Astrocyte (in vitro differentiated cells and primary cell): ENCODE measurements at regions not wholly inside any gene's neighbourhood (a gene's known extent, or its start where the extent isn't known, plus 50 kb on each side); places are given as distances from the start of the nearest gene placed in this dataset.

ENCODE experiments used
- DNase-seq: peaks from one replicate; pipeline ENCODE4 v3.0.0-alpha.2; 2010; ENCODE audit warnings: low read depth
- FAIRE-seq: peaks from 2 replicates; lab custom pipeline; 2011; peaks lifted over from hg19 to GRCh38; lab: Jason Lieb, UNC
- H2AFZ ChIP-seq: 2 replicates; pipeline ENCODE4 v1.6.0; 2012; ENCODE audit warnings: low read depth, low read length, inconsistent platforms
- H3K27ac ChIP-seq: 2 replicates; pipeline ENCODE4 v1.5.1; 2011; ENCODE audit warnings: low read depth, low read length, inconsistent platforms
- H3K27me3 ChIP-seq: 2 replicates; pipeline ENCODE4 v1.6.0; 2011; ENCODE audit warnings: low read length, inconsistent platforms; ENCODE audit not compliant: insufficient read depth
- H3K36me3 ChIP-seq: 2 replicates; pipeline ENCODE4 v1.5.1; 2011; ENCODE audit warnings: low read length, inconsistent platforms; ENCODE audit not compliant: insufficient read depth
- H3K4me1 ChIP-seq: 2 replicates; pipeline ENCODE4 v1.5.1; 2011; ENCODE audit warnings: low read length, inconsistent platforms; ENCODE audit not compliant: insufficient read depth
- H3K4me2 ChIP-seq: 2 replicates; pipeline ENCODE4 v1.6.0; 2012; ENCODE audit warnings: low read length, inconsistent platforms
- H3K4me3 ChIP-seq: 2 replicates; pipeline ENCODE4 v1.5.1; 2011; ENCODE audit warnings: low read depth, mild to moderate bottlenecking, low read length, inconsistent platforms; ENCODE audit not compliant: insufficient read depth
- H3K79me2 ChIP-seq: 2 replicates; pipeline ENCODE4 v1.6.0; 2012; ENCODE audit warnings: mild to moderate bottlenecking, low read length, inconsistent platforms; ENCODE audit not compliant: insufficient read depth
- H3K9ac ChIP-seq: 2 replicates; pipeline ENCODE4 v1.6.0; 2012; ENCODE audit warnings: mild to moderate bottlenecking, low read length, inconsistent platforms
- H3K9me3 ChIP-seq: 2 replicates; pipeline ENCODE4 v1.5.1; 2012; ENCODE audit warnings: low read depth, mild to moderate bottlenecking, low read length, inconsistent platforms; ENCODE audit not compliant: insufficient read depth
- H4K20me1 ChIP-seq: 2 replicates; pipeline ENCODE4 v1.6.0; 2012; ENCODE audit warnings: low read length, inconsistent platforms; ENCODE audit not compliant: insufficient read depth
- H3K27ac Mint-ChIP-seq: one replicate; pipeline ENCODE4 v1.8.0; 2021; ENCODE audit warnings: mild to moderate bottlenecking, mixed read lengths; ENCODE audit not compliant: unreplicated experiment
- H3K27me3 Mint-ChIP-seq: one replicate; pipeline ENCODE4 v1.8.0; 2021; ENCODE audit warnings: low read depth, mixed read lengths; ENCODE audit not compliant: unreplicated experiment
- H3K36me3 Mint-ChIP-seq: one replicate; pipeline ENCODE4 v1.8.0; 2021; ENCODE audit warnings: low read depth, mixed read lengths; ENCODE audit not compliant: unreplicated experiment
- H3K4me1 Mint-ChIP-seq: one replicate; pipeline ENCODE4 v1.8.0; 2021; ENCODE audit warnings: low read depth, mixed read lengths; ENCODE audit not compliant: unreplicated experiment
- H3K4me3 Mint-ChIP-seq: one replicate; pipeline ENCODE4 v1.8.0; 2021; ENCODE audit warnings: mild to moderate bottlenecking, moderate library complexity, mixed read lengths; ENCODE audit not compliant: unreplicated experiment
- H3K9me3 Mint-ChIP-seq: one replicate; pipeline ENCODE4 v1.8.0; 2021; ENCODE audit warnings: mild to moderate bottlenecking, mixed read lengths; ENCODE audit not compliant: unreplicated experiment
- EZH2 ChIP-seq: IDR thresholded peaks from 2 replicates; pipeline ENCODE4 v1.6.1; 2012; ENCODE audit warnings: mild to moderate bottlenecking, low read length, inconsistent platforms; ENCODE audit not compliant: insufficient read depth
- TF ChIP-seq, protein P1 (sequence below): IDR thresholded peaks from 2 replicates; pipeline ENCODE4 v1.5.1; 2011; ENCODE audit warnings: low read depth, mild to moderate bottlenecking, inconsistent platforms, low read length, moderate library complexity; ENCODE audit not compliant: insufficient read depth

DNA sequence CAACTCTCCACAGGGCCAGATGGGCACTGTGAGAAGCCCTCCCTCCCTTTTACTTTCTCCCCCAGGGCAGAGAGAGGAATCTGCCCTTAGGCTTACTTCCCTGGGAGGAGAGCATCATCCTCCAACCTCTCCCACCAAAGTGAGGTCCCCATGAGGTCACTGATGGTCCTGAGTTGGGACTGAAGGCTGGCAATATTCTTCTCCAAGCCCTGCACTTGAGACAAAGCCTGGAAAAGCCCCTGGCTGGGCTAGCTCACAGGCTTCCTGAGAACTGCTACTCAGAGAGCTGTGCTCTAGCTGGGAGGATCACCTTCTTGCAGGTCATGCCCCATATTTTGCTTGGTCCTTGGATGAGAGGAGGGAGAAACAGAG, 110.0 kb upstream of the MEF2A start:
- peaks cover 34% of the 10 kb centered on the region for H3K4me1 Mint-ChIP-seq
- H3K4me3 Mint-ChIP-seq: no peak overlapping the region
- Histone ChIP-seq H3K27ac (peak overlapping the region; percentile 90), H3K79me2 (no peaks in the 10 kb centered on the region), H4K20me1 (no peaks in the 10 kb centered on the region), H3K4me1 (peaks cover 41% of the 10 kb centered on the region), H2AFZ (no peak overlapping the region), H3K4me2 (peak overlapping the region; percentile 77), H3K36me3 (no peaks in the 10 kb centered on the region), H3K9me3 (no peaks in the 10 kb centered on the region), H3K9ac (peak overlapping the region; percentile 69), H3K27me3 (no peaks in the 10 kb centered on the region), H3K4me3 (no peak overlapping the region)
- no peaks in the 10 kb centered on the region for H3K27me3 Mint-ChIP-seq
- peak overlapping the region; percentile 88 for H3K27ac Mint-ChIP-seq
- no peaks in the 10 kb centered on the region for H3K36me3 Mint-ChIP-seq
- FAIRE-seq (no peak), DNase-seq (no peak)
- peaks cover 2% of the 10 kb centered on the region for H3K9me3 Mint-ChIP-seq
- no peak for TF ChIP-seq EZH2
- TF ChIP-seq, protein P1, sequence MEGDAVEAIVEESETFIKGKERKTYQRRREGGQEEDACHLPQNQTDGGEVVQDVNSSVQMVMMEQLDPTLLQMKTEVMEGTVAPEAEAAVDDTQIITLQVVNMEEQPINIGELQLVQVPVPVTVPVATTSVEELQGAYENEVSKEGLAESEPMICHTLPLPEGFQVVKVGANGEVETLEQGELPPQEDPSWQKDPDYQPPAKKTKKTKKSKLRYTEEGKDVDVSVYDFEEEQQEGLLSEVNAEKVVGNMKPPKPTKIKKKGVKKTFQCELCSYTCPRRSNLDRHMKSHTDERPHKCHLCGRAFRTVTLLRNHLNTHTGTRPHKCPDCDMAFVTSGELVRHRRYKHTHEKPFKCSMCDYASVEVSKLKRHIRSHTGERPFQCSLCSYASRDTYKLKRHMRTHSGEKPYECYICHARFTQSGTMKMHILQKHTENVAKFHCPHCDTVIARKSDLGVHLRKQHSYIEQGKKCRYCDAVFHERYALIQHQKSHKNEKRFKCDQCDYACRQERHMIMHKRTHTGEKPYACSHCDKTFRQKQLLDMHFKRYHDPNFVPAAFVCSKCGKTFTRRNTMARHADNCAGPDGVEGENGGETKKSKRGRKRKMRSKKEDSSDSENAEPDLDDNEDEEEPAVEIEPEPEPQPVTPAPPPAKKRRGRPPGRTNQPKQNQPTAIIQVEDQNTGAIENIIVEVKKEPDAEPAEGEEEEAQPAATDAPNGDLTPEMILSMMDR: no peak

- Histone ChIP-seq H3K4me2 (no peak overlapping the region), H3K27ac (no peak overlapping the region), H3K79me2 (no peaks in the 10 kb centered on the region), H3K27me3 (no peaks in the 10 kb centered on the region), H3K4me3 (no peak overlapping the region), H3K36me3 (no peaks in the 10 kb centered on the region), H3K9ac (no peak overlapping the region), H3K9me3 (no peaks in the 10 kb centered on the region), H2AFZ (no peak overlapping the region), H3K4me1 (peaks cover 8% of the 10 kb centered on the region), H4K20me1 (no peaks in the 10 kb centered on the region)
- DNase-seq (no peak), FAIRE-seq (no peak)
- Mint-ChIP-seq H3K9me3 (peaks cover 11% of the 10 kb centered on the region), H3K4me1 (no peaks in the 10 kb centered on the region), H3K4me3 (no peak overlapping the region), H3K27ac (no peak overlapping the region), H3K27me3 (no peaks in the 10 kb centered on the region), H3K36me3 (no peaks in the 10 kb centered on the region)
- no peak for TF ChIP-seq EZH2
- TF ChIP-seq, protein P1: no peak
Measured at GRCh38 chr15:99464137-99464536, 101.6 kb upstream of the MEF2A start.

GRCh38 chr15:99466701-99467337, 99.0 kb upstream of the MEF2A start:
- H2AFZ ChIP-seq: peak overlapping the region; percentile 35

More at GRCh38 chr15:99466701-99467337, 99.0 kb upstream of the MEF2A start:
- Mint-ChIP-seq H3K9me3 (peaks cover 11% of the 10 kb centered on the region), H3K27me3 (no peaks in the 10 kb centered on the region), H3K27ac (no peak overlapping the region), H3K4me1 (no peaks in the 10 kb centered on the region), H3K4me3 (no peak overlapping the region), H3K36me3 (no peaks in the 10 kb centered on the region)
- FAIRE-seq: no peak
- H3K27ac ChIP-seq: no peak overlapping the region
- peaks cover 8% of the 10 kb centered on the region for H3K4me1 ChIP-seq
- no peaks in the 10 kb centered on the region for H3K27me3 ChIP-seq
- H4K20me1 ChIP-seq: no peaks in the 10 kb centered on the region
- peak; percentile 61 for DNase-seq
- H3K9ac ChIP-seq: no peak overlapping the region
- H3K79me2 ChIP-seq: no peaks in the 10 kb centered on the region
- H3K4me2 ChIP-seq: no peak overlapping the region
- H3K36me3 ChIP-seq: no peaks in the 10 kb centered on the region
- H3K9me3 ChIP-seq: no peaks in the 10 kb centered on the region
- no peak overlapping the region for H3K4me3 ChIP-seq
- TF ChIP-seq, protein P1: no peak
- TF ChIP-seq EZH2: no peak
